ENCODE measurements at regions not wholly inside any gene's neighbourhood (a gene's known extent, or its start where the extent isn't known, plus 50 kb on each side); places are given as distances from the start of the nearest gene placed in this dataset.

GRCh38 chr9:31355159-31355882 is 1029.1 kb upstream of the ACO1 start:
- TF ChIP-seq CTCF (optimal IDR thresholded peaks at IDR 0.05 in 1 of 3, IDR thresholded peaks at IDR 0.05 in 1 of 3, conservative IDR thresholded peaks at IDR 0.05 in 1 of 3; ENCODE audit: extremely low read depth in 1 of 3, insufficient read depth in 2 of 3, low read length in 3 of 3) = no peak
- no peak for TF ChIP-seq EZH2 (IDR thresholded peaks at IDR 0.05; ENCODE audit: low read length)

All from keratinocyte (primary cell).